OCI-LY7 (cell line): ENCODE measurements at regions not wholly inside any gene's neighbourhood (a gene's known extent, or its start where the extent isn't known, plus 50 kb on each side); places are given as distances from the start of the nearest gene placed in this dataset.

Source experiments
- BruUV-seq: library from RNA; stranded (reverse); fragments of 400-500 nt; replicated peaks from 2 replicates; lab custom pipeline; 2021; lab: Mats Ljungman, UMichigan
- CTCF ChIA-PET: fragments of 300-600 bp; sonication (Branson Sonifier 250); formaldehyde crosslinking; loops from one replicate; lab custom pipeline; 2022; ENCODE audit warnings: antibody characterized with exemption; ENCODE audit not compliant: unreplicated experiment; lab: Charles Lee
- POLR2A ChIA-PET: fragments of 300-600 bp; sonication (Branson Sonifier 250); formaldehyde crosslinking; loops from one replicate; lab custom pipeline; 2022; ENCODE audit warnings: antibody characterized with exemption; lab: Charles Lee
- DNase-seq: peaks from one replicate; pipeline ENCODE4 v3.0.0-alpha.2; 2015; ENCODE audit warnings: low spot score
- H2AFZ ChIP-seq: fragments of 200-600 bp; sonication (generic), shearing (Covaris generic); 2 replicates; pipeline ENCODE4 v1.6.1; 2014; ENCODE audit warnings: mild to moderate bottlenecking, antibody characterized with exemption, low read length, moderate library complexity
- H3K27ac ChIP-seq: fragments of 200-600 bp; sonication (generic); 2 replicates; pipeline ENCODE4 v1.5.1; 2014; ENCODE audit warnings: mixed run types, low read depth, mild to moderate bottlenecking, moderate library complexity, low read length, inconsistent platforms; ENCODE audit not compliant: poor library complexity, severe bottlenecking
- H3K36me3 ChIP-seq: fragments of 200-600 bp; sonication (generic); 2 replicates; pipeline ENCODE4 v1.6.1; 2014; ENCODE audit warnings: mild to moderate bottlenecking, antibody characterized with exemption, low read length, moderate library complexity, mixed read lengths; ENCODE audit not compliant: insufficient read depth
- H3K4me1 ChIP-seq: fragments of 200-600 bp; sonication (generic); 2 replicates; pipeline ENCODE4 v1.5.1; 2014; ENCODE audit warnings: mild to moderate bottlenecking, low read length; ENCODE audit not compliant: insufficient read depth, poor library complexity, severe bottlenecking
- H3K4me2 ChIP-seq: fragments of 200-600 bp; sonication (generic); 2 replicates; pipeline ENCODE4 v1.6.1; 2014; ENCODE audit warnings: mild to moderate bottlenecking, low read length
- H3K4me3 ChIP-seq: fragments of 200-600 bp; sonication (generic); 2 replicates; pipeline ENCODE4 v1.5.1; 2014; ENCODE audit warnings: mild to moderate bottlenecking, low read depth, low read length; ENCODE audit not compliant: poor library complexity, severe bottlenecking
- H3K79me2 ChIP-seq: fragments of 200-600 bp; sonication (generic); 2 replicates; pipeline ENCODE4 v1.6.1; 2016; ENCODE audit warnings: low read depth, mild to moderate bottlenecking, low read length, moderate library complexity, mixed read lengths; ENCODE audit not compliant: insufficient read depth
- H3K9me2 ChIP-seq: fragments of 200-600 bp; sonication (generic); 2 replicates; pipeline ENCODE4 v1.6.1; 2016; ENCODE audit warnings: mild to moderate bottlenecking, low read length, mixed read lengths; ENCODE audit not compliant: insufficient read depth
- H3K9me3 ChIP-seq: fragments of 200-600 bp; sonication (generic); 2 replicates; pipeline ENCODE4 v1.6.1; 2014; ENCODE audit warnings: mild to moderate bottlenecking, mixed run types, low read length, mixed read lengths
- H4K20me1 ChIP-seq: fragments of 200-600 bp; sonication (generic); 2 replicates; pipeline ENCODE4 v1.6.1; 2014; ENCODE audit warnings: mild to moderate bottlenecking, antibody characterized with exemption, low read length, moderate library complexity, mixed read lengths; ENCODE audit not compliant: insufficient read depth
- EZH2phosphoT487 ChIP-seq: fragments of 200-600 bp; sonication (generic); IDR thresholded peaks from 2 replicates; pipeline ENCODE4 v1.6.1; 2018; ENCODE audit warnings: low read depth, borderline replicate concordance, mild to moderate bottlenecking, mixed run types, antibody characterized with exemption, low read length, moderate library complexity, mixed read lengths
- intact Hi-C: fragments of 100-400 bp; cut with micrococcal nuclease; formaldehyde crosslinking; loops from one replicate; pipeline ENCODE4 v1.10.0; 2022; ENCODE audit not compliant: unreplicated experiment
- TF ChIP-seq, protein P1 (sequence below): fragments of 200-600 bp; sonication (generic); conservative IDR thresholded peaks from 2 replicates; pipeline ENCODE4 v1.5.1; 2014; ENCODE audit warnings: mild to moderate bottlenecking, antibody characterized with exemption, low read length, moderate library complexity, mixed read lengths

GRCh38 chr1:198939286-198939685 lies 300.4 kb downstream of the PTPRC start:
- peaks cover 33% of the 10 kb centered on the region for H3K79me2 ChIP-seq
- peaks cover 25% of the 10 kb centered on the region for H3K4me1 ChIP-seq
- BruUV-seq = no TSS peak
- no peaks in the 10 kb centered on the region; the same call in 1 of the 2 replicates for H3K9me3 ChIP-seq
- H2AFZ ChIP-seq = peak overlapping the region; percentile 94; the same call in 1 of the 2 replicates
- H4K20me1 ChIP-seq = no peaks in the 10 kb centered on the region
- DNase-seq = peak; percentile 38
- TF ChIP-seq EZH2phosphoT487 = no peak
- TF ChIP-seq, protein P1, sequence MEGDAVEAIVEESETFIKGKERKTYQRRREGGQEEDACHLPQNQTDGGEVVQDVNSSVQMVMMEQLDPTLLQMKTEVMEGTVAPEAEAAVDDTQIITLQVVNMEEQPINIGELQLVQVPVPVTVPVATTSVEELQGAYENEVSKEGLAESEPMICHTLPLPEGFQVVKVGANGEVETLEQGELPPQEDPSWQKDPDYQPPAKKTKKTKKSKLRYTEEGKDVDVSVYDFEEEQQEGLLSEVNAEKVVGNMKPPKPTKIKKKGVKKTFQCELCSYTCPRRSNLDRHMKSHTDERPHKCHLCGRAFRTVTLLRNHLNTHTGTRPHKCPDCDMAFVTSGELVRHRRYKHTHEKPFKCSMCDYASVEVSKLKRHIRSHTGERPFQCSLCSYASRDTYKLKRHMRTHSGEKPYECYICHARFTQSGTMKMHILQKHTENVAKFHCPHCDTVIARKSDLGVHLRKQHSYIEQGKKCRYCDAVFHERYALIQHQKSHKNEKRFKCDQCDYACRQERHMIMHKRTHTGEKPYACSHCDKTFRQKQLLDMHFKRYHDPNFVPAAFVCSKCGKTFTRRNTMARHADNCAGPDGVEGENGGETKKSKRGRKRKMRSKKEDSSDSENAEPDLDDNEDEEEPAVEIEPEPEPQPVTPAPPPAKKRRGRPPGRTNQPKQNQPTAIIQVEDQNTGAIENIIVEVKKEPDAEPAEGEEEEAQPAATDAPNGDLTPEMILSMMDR = no peak
- H3K4me3 ChIP-seq = peak overlapping the region; percentile 5
- CTCF ChIA-PET = no interaction called here
- no peaks in the 10 kb centered on the region for H3K36me3 ChIP-seq
- H3K4me2 ChIP-seq = peak overlapping the region; percentile 99; the same call in 1 of the 2 replicates
- intact Hi-C loops = loop anchor here (5.0 to 10.0 kb wide), 2 partner anchors 782 to 1164 kb away; partner anchors contain the start of genes DENND1B and NEK7
- POLR2A ChIA-PET = interaction anchor here (0.6 to 1.6 kb wide), 5 partner anchors 8 to 177 kb away, joined by 3 to 4 read pairs (median 4); no protein-coding TSS in a partner anchor
- no peaks in the 10 kb centered on the region for H3K9me2 ChIP-seq
- H3K27ac ChIP-seq = no peak overlapping the region

- ChIA-PET POLR2A (interaction anchor here (1.5 to 1.6 kb wide), 2 partner anchors 96 to 169 kb away, joined by 3 to 4 read pairs; no protein-coding TSS in a partner anchor), CTCF (no interaction called here)
- Histone ChIP-seq H3K27ac (no peak overlapping the region), H3K79me2 (peaks cover 27% of the 10 kb centered on the region), H4K20me1 (no peaks in the 10 kb centered on the region), H3K9me3 (no peaks in the 10 kb centered on the region; the same call in 1 of the 2 replicates), H3K36me3 (no peaks in the 10 kb centered on the region), H3K9me2 (no peaks in the 10 kb centered on the region), H3K4me2 (no peak overlapping the region), H3K4me3 (no peak overlapping the region), H2AFZ (peak overlapping the region; percentile 94; the same call in 1 of the 2 replicates), H3K4me1 (peaks cover 25% of the 10 kb centered on the region)
- no peak for DNase-seq
- intact Hi-C loops = loop anchor here (5.0 to 10.0 kb wide), 2 partner anchors 783 to 1165 kb away; partner anchors contain the start of genes DENND1B and NEK7
- BruUV-seq = no TSS peak
- TF ChIP-seq EZH2phosphoT487 = no peak
- TF ChIP-seq, protein P1 = no peak
Observed at GRCh38 chr1:198939956-198940355, 301.1 kb downstream of the PTPRC start.

DNA sequence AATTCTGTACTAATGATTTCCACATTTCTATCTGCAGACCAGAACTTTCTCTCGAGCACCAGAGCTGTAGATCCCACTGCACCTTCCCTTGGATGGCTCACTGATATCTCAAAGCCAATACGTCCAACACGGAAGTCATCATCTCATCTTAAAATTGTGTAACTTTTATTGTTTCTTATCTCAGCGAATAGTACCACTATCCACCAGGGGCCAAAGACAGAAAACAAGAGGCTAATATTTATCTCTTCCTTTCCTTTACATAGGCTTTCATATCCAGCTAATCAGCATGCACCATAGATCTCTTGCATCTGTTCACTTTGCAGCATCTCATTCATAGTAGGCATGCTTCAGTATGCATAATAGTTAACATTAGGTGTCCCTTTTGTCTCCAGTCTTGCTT lies 303.6 kb downstream of the PTPRC start:
- Histone ChIP-seq H3K27ac (no peak overlapping the region), H3K4me2 (no peak overlapping the region), H2AFZ (no peak overlapping the region), H3K36me3 (no peaks in the 10 kb centered on the region), H3K79me2 (peaks cover 4% of the 10 kb centered on the region; the same call in 1 of the 2 replicates), H3K9me3 (no peaks in the 10 kb centered on the region; the same call in 1 of the 2 replicates), H3K4me1 (peaks cover 25% of the 10 kb centered on the region), H3K4me3 (no peak overlapping the region), H4K20me1 (no peaks in the 10 kb centered on the region), H3K9me2 (no peaks in the 10 kb centered on the region)
- POLR2A ChIA-PET = no interaction called here
- CTCF ChIA-PET = no interaction called here
- no TSS peak for BruUV-seq
- no peak for DNase-seq
- TF ChIP-seq, protein P1 = no peak
- no peak for TF ChIP-seq EZH2phosphoT487
- intact Hi-C loops = no loop called here
